Glomerular endothelial cell (primary cell): ENCODE measurements at regions not wholly inside any gene's neighbourhood (a gene's known extent, or its start where the extent isn't known, plus 50 kb on each side); places are given as distances from the start of the nearest gene placed in this dataset.
"Not testable (repeated sequence)": the region's sequence is repeated elsewhere in the genome, so short reads cannot be mapped to it uniquely, and the experiment has no call there.

ENCODE experiments used
- DNase-seq: peaks from one replicate; pipeline ENCODE4 v3.0.0-alpha.2; 2011; ENCODE audit warnings: low read depth, low spot score; ENCODE audit errors: extremely low read depth

DNA sequence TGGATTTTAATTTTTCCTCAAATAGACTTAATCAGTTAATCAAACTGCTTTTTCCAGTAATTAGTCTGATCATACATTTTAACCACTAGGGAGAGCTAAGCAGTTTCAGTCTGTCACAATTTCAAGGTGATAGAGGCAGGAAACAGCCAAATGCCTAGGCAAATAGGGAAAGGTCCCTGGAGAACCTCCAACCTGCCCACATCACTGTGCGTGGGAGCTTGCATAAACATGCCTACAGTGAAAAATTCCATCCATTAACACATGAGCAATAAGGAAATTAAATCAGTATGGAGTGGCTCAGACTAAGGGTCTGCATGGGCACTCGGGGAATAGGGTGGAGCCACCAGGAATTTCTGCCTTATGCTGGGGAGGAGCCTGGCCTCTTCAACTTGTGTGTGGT lies 74.6 kb downstream of the AASDHPPT start:
- DNase-seq = no peak

DNA sequence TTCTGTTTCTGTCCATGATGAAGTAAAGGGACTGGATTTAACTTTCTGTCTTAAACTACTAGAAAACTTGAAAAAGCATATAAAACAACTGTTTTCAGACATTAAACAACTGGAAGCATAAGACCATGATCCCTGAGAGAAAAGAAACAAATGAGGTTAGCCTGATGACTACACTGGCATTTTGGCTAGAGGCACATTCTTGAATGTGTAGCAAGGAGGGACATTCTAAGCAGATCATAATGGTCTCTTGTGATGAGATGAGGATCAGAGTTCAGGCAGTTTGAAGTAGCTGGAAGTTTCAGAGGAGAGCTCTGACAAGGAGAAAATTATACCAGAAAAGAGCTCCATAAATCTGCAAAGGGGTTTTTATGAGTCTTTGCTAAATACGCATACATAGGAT lies 75.4 kb downstream of the AASDHPPT start:
- no peak for DNase-seq

DNA sequence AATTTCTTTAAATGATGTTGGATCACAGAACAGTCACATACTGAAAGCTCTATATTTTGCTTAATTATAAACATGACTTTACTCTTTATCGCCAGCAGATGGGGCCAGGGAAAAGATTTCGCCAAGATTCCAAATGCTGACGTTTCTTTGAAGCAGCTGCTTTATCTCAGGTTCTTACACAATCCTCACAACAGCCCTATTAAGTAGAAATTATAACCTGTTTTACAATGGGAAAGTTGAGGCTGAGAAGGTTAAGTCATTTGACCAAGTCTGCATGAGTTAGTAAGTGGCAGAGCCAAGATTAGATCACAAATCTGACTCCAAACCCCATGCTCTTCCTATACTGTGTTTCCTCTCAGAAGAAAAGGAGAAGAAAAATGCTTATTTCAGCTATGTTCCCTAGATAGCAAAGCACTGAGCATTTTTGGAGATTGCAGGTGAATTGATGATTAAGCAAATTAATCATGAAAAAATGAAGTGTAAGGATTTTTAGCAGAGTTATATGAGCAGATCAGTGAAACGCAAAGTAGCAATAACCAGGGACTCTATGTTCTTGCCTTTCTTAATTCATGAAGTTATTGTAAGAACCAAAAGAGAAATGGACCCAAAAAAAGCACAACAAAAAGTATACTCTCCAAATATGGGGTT lies 79.0 kb downstream of the AASDHPPT start:
- DNase-seq = peak; percentile 25

DNA sequence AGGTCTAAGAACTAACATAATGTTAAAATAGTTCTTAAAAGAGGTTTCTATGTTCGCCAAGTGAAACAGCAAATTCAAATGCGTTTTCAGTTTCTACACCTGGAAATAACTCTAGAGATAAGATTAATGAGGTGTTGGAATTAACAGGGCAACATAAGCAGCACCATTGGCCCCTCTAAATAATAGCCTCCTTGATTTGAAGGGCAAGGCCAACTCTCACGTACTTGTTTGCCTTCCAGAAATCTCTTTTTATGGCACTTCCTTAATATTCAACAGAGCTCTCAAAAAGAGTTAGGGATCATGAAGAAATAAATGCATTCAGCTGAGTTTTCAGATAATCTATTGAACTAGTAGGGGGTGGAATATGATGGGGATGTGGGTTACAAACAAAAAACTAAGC lies 80.9 kb downstream of the AASDHPPT start:
- DNase-seq = no peak

DNA sequence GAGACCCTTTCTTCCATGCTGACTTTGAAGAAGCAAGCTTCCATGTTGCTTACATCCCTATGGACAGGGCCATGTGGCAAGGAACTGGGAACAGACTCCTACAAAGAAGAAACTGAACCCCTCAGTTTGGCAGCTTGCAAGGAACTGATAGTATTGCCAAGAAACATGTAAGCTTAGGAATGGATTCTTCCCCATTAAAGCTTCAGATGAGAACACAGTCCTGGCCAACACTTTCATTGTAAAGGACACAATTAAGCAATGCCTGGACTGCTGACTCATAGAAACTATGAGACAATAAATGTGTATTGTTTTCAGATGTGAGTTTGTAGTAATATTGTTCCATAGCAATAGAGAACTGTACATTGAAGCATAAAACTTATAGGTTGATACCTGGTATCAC lies 82.4 kb downstream of the AASDHPPT start:
- DNase-seq = no peak

DNA sequence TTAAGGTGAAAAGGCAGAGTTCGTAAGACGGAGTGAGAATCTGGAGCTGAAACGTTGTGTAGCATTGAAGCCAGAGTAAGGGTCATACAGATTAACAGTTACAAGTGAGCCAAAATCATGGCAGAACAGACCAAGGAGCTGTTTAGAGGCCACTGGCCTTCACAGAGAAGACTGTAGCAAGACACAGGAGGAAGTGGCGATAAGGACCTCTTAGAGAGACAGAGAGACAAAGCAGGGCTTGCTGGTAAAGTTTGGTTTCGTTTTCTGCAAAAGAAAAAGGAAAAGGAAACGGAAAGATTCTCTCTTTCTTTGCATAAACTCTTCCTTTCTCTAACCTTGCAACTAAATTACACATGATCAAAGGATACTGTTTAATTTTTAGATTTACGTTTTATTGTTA lies 83.0 kb downstream of the AASDHPPT start:
- DNase-seq = no peak

DNA sequence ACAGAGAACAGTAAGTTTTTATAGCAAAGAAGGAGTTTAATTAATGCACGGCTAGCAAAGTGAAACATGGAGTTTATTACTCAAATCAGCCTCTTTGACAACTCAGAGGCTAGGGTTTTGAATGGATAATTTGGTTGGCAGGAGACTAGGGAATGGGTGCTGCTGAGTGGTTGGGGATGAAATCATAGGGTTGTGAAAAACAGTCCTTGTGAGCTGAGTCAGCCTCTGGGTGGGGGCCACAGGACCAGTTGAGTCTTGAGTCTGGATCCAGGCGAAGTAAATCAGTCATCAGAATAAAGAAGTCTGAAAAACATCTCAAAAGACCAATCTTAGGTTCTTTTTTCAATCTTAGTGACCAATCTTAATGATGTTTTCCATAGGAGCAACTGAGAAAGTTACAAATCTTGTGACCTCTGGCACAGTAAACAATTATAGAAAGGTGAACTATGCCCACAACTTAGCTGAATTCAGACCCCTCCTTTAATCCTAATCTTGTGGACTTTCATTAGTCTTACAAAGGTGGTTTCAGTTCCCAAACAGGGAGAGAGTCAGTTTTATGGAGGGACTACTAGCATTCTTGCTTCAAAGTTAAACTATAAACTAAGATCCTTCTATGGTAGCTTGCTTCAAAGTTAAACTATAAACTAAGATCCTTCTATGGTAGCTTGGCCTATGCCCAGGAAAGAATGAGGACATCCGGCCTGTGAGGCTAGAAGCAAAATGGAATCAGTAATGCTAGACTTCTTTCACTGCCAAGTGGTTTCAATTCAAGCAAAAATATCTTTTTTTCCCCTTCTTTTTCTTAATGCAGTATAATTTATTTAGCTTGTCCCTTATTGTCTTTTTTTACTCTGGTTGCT lies 84.5 kb downstream of the AASDHPPT start:
- no peak for DNase-seq

DNA sequence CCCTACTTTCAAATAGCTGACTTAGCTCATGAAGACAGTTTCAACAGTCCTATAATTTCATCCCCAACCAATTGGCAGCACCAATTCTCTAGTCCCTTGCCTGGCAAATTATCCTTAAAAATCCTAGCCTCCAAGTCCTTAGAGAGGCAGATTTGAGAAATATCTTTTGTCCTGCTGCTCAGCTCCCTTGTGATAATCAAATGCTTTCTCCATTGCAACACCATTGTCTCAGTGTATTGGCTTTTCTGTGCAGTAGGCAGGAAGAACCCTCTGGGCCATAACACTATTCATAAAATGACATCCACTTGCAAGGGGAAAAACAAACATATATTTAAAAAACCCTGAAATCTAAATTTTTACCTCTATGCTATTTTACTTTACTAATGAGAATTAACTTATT lies 89.6 kb downstream of the AASDHPPT start:
- DNase-seq = no peak

DNA sequence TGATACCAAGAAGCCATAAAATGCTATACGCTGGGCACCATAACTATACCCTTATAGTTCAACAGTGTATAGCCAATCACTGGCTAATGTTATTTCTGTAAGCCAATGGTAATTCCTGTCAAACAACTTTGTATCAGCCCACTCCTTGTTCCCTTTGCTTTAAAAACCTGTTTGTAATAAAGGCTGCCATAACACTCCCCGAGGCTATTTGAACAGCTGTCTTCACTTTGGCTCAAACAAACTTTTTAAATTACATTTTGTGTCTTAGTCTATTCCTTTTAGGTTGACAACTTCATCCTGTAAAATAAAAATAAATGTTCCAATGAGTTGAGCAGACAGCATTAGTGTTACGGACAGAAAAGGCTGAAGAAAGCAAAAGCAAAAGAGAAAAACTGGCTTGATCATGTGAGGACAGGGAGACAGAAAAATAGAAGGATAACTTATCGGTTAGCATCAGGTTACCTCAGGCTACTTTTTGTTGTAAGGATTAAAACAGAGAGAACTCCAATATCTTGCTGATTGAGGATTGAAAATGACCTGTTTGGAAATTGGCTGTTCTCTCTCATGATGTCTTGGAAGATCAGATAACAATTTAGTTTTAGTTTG lies 95.0 kb downstream of the AASDHPPT start:
- DNase-seq = no peak

DNA sequence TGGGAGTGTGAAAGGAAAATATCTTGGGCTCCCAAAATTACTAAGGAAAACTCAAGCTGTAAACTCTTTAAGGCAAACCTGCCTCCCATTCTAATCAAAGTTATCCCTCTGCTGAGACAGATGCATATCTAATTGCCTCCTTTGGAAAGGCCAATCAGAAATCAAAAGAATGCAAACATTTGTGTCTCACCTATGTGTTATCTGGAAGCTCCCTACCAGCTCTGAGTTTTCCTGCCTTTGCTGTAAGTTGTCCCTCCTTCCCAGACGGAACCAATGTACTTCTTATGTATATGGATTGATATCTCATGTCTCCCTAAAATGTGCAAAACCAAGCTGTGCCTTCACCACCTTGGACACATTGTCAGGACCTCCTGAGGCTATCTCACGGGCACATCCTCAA lies 95.8 kb downstream of the AASDHPPT start:
- DNase-seq = no peak

DNA sequence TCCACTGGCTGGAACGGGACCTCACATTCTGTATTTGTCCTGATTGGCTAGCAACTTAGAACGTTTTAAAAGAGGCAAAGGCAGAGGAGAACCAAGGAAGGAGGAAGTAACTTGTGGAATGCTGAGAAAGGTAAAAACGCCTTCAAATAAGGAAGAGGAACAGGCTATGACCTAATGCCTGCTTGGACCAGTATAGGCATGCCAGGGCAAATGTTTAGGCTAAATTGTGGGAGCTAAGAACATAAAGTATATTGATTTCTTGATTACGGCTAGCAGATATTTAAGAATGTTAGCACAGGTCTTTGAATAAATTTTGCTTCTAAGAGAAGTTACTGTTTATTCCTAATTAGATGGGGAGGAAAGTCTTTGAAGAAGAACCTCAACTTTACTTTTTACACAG lies 96.5 kb downstream of the AASDHPPT start:
- DNase-seq = not testable (repeated sequence)

DNA sequence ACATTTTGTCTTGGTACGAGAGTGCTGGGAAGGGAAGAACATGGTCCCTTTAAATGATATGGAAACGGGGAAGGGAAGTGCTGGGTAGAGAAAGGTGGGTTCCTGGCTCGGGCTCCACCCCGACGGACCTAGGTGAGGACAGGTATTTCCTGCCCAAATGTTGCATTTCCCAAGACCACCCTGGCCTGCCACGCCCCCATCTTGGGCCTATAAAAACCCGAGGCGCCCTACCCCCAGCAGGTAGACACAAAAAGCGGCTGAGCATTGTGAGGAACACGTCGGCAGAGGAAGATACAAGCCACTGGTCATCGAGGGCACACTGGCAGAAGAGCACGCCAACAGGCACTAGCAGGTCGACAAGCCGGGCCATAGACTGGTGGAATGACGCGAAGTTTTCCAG lies 99.4 kb downstream of the AASDHPPT start:
- no peak for DNase-seq

DNA sequence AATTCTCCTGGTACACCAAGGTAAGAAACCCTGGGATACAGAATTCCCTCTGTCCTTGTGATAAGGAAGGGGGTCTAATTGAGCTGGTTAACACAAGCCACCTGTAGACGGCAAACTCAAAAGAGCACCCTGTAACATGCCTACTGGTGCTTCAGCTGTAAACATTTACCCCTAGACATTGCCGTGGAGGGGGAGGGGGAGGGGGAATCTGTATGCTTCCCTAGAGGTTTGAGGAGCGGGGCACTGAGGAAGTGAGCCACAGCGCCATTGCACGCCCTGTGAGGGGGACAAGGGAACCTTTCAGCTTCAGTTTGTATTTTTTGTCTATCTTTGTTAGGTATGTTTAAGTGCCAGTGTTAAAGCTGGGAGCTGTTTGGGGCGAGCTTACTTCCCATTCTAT lies 99.8 kb downstream of the AASDHPPT start:
- DNase-seq = no peak

DNA sequence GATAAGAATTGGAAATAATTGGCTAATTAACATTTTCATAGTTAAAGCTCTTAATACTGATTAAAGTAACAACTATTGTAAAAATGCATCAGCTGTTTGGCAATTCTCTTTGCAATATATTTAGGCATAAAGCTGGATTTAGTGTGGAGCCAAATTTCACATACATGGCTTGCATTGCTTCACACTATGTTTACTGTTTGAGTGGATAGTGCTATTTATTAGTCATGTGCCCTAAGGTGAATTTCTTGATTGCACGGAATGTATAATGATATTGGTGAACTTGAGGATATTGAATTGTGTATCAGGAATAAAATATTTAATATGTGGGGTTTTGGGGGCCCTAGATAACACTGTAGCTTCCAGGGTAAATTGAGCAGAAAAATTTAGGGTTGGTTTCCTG lies 100.9 kb downstream of the AASDHPPT start:
- DNase-seq = no peak

DNA sequence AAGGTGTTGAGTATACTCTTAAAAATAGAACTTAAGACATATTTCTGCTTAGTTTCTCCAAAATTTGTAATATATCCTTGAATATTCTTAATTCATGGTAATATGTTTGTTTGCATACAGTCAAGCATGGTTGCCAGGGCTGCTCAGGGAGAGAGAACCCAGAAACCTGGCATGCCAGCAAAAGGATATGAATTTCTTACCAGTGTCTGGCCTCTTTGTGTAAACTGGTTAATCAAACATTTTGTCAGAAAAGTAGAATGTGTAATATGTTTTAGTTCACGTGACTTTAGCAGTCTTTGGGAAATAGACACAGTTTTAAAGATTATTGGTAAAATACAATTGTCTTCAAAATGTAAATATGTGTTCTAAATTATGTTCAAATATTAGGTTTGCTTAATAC lies 101.6 kb downstream of the AASDHPPT start:
- DNase-seq = no peak

DNA sequence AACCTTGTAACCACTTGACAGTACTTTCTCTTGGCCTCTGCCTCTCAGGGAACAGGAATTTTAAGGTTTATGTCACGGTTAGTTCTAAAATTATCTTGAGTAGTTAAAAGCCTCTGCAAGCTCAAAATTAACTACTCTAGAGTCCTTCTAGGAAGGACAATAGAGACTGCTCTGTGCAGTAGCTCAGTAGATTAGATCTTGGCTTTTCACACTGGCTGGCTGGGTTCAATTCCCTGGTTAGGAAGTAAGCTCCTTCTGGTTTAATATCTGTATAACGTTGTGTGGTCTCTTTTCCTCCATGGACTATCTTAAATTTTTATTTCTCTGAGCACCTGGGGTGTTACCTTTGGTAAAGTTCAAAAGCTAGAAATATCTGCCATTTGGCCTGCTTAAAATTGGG lies 109.2 kb downstream of the AASDHPPT start:
- DNase-seq = no peak

DNA sequence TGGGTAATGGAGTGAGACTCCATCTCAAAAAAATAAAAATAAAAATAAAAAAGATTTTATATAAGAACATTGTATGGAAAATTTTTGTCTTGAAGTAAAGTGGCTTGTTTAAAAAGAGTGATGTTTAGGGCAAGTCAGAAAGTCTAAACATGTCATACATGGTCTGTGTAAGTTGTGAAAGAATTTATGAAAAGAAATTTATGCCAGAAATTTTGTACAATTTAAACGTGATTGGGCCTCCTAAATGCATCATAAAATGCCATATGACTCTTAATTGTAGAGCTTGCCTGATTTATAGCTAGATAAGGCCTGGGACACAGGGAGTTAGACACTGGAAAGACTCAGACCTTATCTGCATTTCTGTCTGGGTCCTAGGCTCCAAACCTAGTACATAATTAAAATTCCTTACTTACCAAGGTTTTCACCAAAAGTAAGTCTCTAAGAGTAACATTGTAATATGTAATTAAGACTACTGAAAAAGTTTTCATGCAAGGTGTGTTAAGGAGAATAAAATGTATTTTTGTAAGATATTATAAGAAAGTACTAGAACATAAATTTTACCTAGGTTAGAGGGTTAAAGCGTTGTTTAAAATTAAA lies 110.5 kb downstream of the AASDHPPT start:
- DNase-seq = no peak

DNA sequence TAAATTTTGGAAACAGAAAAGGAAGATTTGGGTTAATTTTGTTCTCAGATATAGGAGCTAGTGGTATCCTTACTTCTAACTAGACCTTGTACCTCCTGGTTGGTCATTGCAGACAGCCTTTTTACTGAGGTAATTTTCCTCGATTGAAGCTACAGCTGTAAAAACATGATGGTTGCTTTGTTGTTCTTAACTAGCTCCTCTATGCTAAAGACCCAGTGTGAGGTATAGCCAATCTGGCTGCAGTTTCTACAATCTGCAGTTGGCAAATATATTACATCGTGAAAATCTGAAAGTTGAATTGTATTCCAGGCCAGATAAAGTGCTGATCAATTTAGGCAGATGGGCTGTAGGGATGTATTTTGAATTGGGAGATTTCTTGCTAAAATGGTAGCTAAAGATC lies 116.5 kb downstream of the AASDHPPT start:
- no peak for DNase-seq

DNA sequence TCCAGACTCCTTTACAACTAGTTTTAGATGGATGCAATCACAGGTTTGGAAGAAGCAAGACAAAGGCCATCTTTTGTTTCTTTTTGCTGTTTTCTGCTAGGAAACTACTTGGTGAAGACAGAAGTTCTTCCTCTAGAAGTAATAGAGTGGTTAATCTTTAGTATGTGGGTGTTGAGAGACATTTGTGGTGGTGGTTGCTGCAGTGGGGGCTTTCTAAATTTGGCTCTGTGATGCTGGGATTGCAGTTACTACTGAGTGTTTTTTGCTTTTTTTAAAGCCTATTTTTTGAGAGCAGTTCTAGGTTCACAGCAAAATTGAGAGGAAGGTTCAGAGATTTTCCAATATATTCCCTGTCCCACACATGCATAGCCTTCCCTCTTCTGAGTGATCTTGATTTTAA lies 120.0 kb downstream of the AASDHPPT start:
- DNase-seq = no peak

DNA sequence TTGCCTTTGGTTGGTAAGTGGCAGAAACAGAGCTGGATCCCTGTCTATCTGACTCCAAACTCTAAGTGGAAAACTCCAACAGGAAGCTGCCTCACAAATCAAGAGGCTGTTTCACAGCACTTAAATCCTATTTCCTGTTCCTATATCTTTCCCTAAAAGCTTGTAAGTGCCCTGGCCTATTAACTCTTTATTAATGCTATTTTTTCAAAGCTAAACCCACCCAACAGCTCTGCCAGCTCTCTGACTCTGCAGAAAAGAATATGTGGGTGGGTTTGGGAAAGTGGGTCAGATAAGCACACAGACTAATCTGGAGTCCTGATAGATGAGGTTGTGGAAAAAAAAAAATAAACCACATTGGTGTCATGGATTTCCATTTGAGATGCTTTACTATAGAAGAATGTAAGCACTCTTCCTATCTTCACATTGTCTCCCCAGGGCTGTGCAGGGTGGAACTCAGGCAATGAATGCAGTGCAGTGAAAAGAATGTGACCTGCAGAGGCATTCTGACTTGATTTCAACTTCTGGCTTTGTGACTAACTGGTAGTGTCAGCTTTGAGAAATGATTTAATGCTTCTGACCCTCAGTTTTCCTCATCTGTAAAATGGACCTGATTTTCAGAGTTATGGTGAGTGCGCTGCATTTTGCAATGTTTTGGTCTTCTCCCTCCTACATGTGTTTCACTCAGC lies 125.6 kb downstream of the AASDHPPT start:
- no peak for DNase-seq

DNA sequence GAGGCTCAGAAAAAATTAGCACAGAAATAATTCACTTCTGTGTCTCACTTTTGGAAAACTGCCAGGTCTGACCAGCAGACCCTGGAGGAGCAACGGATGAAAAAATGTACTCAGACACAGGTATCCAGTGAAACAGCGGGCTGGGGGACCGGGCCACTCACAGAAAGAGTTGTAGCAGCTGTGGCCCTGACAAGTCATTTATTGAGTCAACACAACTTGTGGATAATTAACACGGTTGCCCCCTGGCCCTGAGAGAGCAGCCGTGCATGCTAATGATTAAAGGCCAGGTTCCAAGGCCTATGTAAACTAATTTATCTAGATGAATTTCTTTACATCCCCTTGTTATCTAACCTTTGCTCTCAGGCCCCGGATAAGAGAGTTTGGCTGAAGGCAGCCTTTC lies 131.3 kb downstream of the AASDHPPT start:
- DNase-seq = no peak
